NCI-H2196 treated with DMSO at 0.1 percent for 48 hours (cell line): ENCODE measurements at regions not wholly inside any gene's neighbourhood (a gene's known extent, or its start where the extent isn't known, plus 50 kb on each side); places are given as distances from the start of the nearest gene placed in this dataset.

Source experiments
- DNase-seq: peaks from one replicate; lab custom pipeline; 2025; ENCODE audit not compliant: unreplicated experiment; lab: John Stamatoyannopoulos, UW

DNA sequence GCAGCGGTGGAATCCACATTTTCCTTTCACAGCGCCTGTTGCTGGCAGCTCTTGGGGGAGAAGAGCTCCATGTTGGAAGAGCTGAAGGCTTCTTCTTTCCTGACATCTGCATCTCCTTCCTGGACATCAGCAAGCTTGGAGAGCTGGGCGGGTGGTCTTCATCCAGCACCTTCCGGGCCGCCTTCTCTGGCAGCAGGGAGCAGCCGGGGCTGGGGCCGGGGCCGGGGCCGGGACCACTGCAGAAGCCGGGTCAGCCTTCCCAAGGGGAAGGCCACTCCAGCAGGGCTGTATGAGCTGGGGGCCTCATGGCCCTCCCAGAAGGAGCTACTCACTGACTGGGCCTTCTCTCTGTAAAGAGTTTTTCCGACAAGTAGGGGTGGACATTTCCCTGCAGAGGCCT, 787.5 kb downstream of the TLE4 start:
- no peak for DNase-seq

DNA sequence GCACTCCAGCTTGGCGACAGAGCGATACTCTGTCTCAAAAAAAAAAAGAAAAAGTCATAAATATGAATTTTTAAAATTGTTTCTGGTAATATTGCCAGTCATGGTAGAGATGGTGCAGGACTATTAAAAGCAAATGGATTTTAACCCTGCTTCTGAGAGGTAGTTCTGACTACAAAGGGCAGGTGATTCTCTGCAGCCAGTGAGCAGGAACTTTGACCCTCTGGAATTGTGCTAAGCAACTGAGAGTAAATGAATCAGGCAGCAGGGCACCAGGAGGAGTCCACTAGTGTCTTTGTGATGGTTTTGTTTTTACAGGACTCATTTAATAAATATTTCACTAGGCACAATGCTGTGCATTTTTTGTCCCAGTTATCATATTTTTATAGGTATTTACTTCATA, 781.2 kb downstream of the TLE4 start:
- DNase-seq, result no peak

DNA sequence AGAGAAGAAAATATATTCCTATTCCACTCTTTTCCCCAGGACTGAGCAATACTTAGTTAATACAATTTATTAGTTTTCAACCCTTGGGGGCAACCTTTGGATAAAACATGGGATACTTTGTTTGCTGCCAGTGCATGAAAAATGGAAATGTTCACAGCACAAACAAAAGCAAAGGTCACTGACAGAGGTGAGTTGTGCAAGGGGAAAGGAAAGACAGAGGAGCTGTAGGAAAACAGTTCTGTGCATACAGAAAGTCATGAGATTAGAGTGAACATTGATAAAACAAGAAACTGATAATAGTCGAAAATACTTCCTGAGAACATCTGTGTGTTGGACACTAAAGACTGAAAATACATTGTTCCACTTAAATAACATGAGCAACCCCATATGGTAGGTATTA, 779.8 kb downstream of the TLE4 start:
- no peak for DNase-seq

DNA sequence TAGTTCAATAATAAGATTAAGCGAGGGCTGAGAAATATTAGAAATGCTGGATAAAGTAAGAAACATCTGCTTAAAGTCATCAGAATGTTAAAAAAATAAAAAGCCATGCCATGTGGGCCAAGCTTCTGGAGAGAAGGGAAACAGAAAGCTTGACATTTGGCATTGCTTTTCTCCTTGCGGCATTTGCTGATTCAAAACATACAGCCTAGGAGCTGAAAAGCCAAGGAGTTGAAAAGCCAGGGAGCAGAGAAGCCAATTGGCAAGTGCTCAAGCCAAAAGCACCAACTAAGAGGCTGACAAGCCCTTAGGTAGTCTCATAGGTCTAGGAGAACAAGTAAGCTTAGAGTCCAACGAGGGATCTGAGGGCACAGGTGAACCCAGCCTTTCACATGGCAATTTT, 754.3 kb downstream of the TLE4 start:
- no peak for DNase-seq

DNA sequence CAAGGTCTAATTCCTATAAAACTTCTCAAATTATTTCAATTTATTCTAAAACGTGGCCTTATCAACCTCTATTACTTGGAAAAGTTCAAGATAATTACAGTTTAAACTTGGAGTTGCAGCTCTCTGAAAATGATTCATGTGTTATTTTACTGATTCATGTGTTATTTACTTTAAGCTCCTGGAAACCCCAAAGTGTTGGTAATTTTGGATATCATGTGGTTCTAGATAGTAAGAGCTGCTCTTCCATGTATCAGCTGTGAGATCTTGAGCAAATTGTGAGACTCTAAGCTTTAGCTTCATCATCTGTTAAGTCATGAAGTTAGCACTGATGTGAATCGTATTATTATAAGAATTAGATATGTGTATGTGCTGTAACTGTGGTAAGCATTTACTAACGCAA, 749.2 kb downstream of the TLE4 start:
- DNase-seq, result no peak

DNA sequence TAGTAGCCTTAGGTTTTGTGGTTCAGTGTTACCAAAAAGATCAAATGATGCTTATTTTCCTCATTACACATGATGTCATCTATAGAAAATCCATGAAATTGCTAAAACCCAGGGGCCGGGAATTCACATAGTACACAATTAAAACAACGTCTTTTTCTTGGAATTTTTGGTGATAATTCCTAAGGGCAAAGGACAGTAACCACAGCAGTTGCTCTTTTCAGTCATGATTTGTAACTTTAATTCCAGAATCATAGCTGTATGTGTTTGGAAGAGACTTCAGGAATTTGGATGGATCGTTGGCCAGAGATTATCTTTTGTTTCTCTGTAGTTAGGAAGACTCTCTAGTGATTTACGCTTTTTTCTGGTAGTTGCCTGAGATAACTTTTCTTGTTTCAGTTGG, 748.7 kb downstream of the TLE4 start:
- DNase-seq, result no peak

DNA sequence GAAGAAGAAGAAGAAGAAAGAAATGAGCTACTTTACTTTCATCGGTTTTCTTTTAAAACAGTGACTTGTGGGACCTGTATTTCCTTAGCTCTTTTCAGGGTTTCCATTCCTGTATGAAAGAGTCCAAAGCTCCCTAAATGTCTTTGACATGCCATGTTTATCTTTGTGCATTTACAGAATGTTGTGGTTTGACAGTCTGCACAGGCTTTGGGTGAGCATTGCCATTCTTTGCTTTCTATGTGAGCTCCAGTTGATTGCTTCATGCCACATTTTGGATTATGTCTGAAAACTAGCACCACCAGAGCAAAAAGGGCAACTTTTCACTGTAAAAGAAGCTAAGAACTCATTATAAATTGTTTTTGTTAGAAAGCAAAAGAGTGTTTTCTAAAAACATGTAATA, 733.4 kb downstream of the TLE4 start:
- DNase-seq, result no peak

DNA sequence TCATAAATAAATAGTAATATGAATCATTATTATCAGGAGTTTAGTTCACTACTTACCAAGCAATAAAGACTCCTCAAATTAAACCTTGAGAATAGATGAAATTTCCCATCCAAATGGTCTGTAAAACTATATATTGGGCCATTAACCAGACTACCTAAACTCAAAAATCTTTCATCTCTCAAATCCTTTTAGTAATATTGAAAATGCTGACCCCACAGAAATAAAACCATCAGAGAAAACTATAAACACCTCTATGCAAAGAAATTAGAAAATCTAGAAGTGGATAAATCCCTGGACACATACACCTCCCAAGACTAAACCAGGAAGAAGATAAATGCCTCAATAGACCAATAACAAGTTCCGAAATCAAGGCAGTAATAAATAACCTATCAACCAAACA, 723.2 kb downstream of the TLE4 start:
- DNase-seq, result no peak

DNA sequence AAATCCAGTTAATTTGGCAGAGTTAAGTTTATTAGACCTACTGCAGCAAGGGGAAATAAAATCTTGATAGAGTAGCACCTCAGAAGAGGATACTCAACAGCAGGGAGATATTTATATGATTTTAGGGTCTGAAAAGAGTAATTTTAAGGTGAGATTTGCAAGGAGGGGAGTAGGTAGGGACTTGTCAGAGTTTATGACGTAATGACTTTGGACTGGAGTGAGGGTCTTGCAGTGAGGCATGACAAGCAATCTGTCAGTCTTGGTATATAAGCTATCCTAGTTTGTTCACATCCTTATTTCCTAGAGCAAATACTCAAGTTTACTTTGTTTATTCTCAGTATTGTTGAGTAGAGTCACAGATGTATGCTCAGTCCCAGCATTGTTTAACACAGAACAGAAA, 722.6 kb downstream of the TLE4 start:
- no peak for DNase-seq

DNA sequence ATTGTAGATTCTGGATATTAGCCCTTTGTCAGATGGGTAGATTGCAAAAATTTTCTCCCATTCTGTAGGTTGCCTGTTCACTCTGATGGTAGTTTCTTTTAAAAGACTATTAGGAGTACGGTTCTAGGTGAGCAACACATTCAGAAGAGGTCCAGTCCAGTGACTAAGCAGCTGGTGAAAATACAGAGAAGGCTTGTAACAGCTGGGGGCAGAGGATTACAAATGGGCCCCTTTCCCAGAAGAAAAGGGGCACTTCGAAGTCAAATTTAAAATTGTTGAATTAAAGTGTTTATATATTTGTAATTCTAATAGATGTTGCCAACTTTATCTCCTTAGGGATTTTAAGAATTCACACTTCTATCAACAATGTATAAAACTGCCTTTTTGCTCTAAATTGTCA, 720.5 kb downstream of the TLE4 start:
- no peak for DNase-seq

DNA sequence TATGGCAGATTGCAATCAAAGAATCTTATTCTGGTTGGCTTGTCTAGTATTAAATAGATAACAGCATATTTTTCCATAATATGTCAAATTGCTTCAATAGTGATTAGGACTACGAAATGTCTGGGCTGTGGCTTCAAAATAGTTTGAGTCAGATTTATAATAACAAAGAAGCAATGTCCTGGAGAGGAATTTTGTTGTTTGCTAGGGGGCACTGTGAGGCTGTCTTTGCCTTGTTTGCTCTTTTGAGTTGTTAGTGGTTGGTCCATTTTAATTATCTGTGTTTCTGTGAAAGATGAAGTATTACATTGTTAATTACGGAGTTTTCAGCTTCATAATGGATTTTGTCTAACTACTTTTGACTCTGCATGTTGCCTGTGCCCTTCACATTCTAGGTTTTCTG, 713.6 kb downstream of the TLE4 start:
- no peak for DNase-seq

DNA sequence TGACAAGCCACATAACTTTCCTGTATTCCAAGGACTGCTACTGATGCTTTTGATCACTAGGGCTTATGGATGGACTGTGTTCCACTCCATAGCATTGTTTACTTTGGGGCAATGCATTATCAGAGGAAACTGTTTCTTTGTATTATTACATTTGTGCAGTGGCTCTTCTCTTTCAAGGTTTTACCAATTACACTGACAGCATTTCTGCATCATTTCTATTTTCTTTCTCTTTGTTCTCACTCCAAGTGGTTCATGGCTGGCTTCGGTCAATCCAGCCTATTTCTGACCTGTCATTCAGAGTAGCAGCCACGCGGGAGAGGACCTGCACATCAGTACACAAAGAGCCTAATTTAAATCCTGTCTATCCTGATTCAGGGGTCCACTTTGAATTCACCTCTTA, 711.0 kb downstream of the TLE4 start:
- no peak for DNase-seq

DNA sequence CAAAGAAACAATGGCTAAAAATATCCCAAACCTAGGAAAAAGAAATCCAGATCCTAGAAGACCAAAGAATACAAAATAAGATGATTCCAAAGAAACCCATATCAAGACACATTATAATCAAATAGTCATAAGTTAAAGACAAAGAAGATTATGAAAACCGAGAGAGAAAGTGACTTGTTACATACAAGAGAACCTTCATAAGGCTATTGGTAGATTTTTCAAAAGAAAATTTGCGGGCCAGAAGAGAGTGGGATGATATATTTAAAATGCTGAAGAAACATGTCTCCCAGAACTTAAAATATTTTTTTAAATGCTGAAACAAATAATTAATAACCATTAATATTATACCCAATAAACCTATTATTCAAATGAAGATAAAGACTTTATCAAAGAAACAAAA, 687.3 kb downstream of the TLE4 start:
- DNase-seq, result no peak

DNA sequence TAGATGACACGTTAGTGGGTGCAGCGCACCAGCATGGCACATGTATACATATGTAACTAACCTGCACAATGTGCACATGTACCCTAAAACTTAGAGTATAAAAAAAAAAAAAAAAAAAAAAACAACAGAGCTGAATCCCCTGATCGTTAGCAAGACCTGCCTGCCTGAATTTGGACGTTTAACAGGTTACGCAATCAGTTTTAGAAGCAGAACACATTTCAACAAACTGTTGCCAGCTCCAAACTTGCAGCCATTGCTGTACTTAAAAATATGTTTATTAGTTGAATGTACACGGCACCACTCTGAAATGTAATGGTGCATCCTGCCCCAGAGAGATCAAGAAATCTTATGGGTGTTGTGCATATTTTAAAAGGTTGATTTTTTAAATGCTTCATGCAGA, 680.0 kb downstream of the TLE4 start:
- no peak for DNase-seq

DNA sequence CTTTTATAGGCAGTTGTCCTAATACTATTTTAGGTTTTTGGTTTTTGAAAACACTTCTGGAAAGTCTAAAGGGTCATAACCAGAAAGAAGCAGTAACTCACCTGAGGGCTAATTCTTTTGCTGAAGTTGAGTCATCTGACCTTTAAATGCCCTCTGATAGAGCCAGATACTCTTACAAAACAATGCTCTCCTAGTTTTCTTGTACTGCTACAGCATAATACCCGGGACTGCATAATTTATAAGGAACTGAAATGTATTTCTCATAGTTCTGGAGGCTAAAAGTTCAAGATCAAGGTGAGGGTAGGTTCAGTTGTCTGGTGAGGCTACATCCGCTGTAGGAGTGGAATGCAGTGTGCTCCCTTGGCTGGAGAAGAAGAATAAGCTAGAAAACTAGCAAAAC, 670.3 kb downstream of the TLE4 start:
- no peak for DNase-seq

DNA sequence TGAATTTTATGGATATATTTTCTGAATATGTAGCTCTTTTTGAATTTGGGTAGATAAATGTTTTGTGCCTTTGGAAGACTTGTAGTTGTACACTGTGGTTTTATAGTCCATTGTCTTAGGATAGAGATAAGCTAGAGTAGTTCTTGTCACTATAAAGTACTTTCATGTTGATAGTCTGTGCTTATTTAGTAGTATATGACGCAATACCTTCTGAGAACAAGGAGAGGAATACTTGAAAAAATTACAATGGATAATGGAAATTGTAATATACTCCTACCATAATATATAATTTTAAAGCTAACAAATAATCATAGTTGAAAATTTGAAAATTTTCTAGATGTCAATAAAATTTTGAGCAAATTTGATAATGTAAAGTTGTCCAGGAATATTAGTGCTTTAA, 664.0 kb downstream of the TLE4 start:
- DNase-seq, result no peak

DNA sequence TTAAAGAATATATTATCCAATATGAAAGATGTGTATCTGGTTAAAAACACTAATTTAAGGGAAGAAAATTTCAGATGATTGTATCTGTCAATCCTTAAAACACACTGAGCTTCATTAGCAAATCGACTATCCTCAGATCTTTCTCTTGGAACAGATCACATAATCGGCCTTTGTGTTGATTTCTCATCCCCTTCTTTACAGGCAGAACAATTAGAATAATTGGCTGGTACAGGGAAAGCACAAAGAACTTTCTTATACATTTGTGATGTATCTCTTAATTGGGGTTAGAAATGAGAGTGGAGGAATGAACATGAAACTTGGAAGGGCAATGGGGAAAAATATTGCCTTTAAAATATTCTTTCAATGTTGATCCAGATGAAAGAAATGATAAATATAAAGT, 662.1 kb downstream of the TLE4 start:
- DNase-seq, result no peak

DNA sequence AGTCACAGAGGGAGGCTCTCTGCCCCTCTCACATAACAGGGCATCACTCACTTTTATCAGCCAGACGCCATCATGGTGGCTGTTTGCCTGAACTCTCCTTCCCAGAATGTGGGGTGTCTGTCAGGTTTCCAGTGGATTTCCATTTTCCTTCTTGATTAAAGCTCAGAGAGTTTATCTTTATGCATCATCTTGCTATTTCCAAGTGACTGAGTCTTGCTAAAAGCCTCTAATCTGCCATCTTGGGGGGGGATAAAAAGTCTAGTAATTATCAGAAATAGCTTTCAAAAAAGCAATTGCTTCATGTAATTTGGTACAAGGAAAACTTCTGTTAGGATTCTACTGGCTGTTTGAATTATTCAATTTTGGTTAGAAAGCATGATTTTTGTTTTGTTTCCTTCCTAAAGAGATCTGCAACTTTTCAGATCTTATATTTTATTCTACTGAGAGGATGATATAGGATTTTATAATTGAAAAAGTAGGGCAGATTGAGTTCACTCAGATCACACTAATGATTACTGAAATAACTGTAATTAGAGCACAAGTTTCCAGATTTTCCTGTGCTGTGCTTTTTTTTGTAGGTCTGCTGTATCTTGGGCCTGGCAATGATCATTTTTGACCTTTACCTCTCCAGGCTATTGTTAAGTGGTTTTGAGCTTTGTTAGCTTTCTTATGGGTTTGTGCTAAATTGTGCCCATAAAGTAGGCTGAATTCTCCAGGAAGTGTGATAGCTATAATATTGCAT, 661.5 kb downstream of the TLE4 start:
- DNase-seq, result no peak

DNA sequence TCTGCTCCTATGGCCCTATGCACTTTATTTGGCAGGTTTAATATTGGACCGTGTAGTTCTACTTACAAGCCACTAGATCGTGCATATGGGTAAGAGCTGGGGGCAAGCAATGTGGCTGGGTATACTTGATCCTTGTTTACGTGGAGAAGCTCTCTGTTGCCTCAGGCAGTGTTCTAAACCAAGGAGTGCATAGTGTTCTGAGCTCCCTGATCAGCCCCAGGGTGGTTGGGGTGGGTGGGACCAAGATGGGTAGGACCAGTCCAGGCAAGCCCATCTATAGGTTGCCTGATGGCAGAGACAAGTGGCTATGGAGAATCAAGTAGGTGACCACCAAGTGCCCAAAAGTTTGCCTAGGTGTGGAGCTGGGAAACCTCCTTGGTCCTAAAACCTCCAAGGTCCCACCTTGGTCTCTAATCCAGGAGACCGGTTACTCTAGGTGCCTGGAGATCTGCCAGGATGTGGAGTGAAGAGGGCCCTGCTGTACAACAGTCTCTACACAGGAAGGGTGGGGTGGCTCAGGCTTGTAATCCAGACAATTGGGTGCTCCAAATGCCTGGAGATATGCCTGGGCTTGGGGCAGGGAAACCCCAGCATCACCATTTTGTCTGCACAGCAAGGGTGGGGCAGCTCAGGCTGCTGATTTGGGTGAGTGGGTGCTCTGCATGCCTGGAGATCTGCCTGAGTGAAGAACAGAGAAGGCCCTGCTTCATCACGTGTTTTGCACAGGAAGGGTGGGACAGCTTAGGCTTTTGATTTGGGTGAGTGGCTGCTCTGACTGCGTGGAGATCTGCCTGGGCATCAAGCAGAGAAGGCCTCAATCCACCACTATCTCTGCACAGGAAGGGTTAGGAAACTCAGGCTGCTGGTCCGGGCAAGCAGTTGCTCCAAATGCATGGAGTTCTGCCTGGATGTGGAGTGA, 659.8 kb downstream of the TLE4 start:
- no peak for DNase-seq

DNA sequence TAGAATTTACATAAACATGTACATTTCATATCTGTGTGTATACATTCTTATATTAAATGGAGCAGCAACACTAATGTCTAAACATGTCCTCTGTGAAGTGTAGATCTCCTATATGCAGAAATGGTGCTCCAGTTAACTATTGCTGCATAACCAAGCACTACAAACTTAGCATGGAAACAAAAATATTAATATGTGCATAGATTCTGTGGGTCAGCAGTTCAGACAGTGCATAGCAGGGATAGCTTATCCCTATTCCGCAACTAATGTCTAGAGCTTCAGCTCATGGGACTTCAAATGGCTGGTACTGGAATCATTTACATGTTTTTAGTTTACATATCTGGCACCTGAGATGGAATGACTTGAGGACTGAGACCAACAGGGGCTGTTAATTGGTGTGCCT, 652.1 kb downstream of the TLE4 start:
- no peak for DNase-seq

DNA sequence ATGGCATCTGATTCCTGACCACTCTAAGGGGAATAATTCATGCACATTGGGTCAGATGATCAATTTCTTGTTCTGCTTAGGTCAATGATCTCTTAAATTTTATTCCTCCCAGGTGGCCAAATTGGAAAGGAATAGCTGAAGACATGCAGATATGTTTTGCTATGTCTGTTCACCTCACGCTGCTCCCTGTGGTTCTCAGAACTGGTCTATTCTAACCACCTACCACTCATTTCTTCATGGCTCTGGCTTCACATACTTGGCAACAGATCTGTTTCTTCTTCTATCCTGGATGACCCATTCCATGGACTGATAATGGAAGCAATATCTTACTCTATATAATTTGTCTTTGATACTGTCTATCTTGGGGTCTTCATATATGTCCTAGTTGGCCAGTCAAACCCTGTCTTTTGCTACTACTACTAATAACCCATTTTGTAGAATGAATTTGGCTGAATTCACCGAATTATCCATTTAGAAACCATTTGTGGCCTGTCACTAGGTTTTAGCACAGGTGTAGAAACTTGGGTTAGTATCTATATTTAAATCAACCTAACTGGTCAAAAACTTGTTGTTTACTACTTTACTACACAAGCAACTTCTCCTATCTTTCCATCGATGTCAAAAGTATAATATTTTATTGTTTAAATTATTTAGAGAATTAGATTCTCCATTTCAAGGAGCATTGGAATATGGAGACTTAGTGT, 650.9 kb downstream of the TLE4 start:
- DNase-seq, result no peak

DNA sequence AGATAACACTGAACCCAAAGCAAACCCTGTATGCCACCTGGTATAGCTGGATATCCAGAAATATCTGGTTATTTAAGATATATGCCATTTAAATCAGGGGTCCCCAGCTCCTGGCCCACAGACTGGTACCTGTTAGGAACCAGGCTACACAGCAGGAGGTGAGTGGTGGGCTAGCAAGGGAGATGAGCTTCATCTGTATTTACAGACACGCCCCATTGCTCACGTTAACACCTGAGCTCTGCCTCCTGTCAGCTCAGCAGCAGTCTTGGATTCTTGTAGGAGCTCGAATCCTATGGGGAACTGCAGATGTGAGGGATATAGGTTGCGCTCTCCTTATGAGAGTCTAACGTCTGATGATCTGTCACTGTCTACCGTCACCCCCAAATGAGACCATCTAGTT, 646.6 kb downstream of the TLE4 start:
- DNase-seq, result no peak
